OCI-LY1 (cell line): ENCODE measurements at regions not wholly inside any gene's neighbourhood (a gene's known extent, or its start where the extent isn't known, plus 50 kb on each side); places are given as distances from the start of the nearest gene placed in this dataset.

Experiments
- H2AFZ ChIP-seq: fragments of 200-600 bp; sonication (generic), shearing (Covaris generic); 2 replicates; pipeline ENCODE4 v1.6.0; 2014; ENCODE audit warnings: antibody characterized with exemption, mild to moderate bottlenecking, low read length
- H3F3A ChIP-seq: fragments of 200-600 bp; sonication (generic), shearing (Covaris generic); 2 replicates; pipeline ENCODE4 v1.6.0; 2014; ENCODE audit warnings: mild to moderate bottlenecking, antibody characterized with exemption, low read length, moderate library complexity; ENCODE audit not compliant: insufficient read depth
- H3K27ac ChIP-seq: fragments of 200-600 bp; sonication (generic); 2 replicates; pipeline ENCODE4 v1.5.1; 2014; ENCODE audit warnings: low read length, mixed run types, mild to moderate bottlenecking, low read depth; ENCODE audit not compliant: poor library complexity, severe bottlenecking
- H3K27me3 ChIP-seq: fragments of 200-600 bp; sonication (generic); 2 replicates; pipeline ENCODE4 v1.6.0; 2014; ENCODE audit warnings: antibody characterized with exemption, mild to moderate bottlenecking, low read length, moderate library complexity; ENCODE audit not compliant: insufficient read depth
- H3K36me3 ChIP-seq: fragments of 200-600 bp; sonication (generic); 2 replicates; pipeline ENCODE4 v1.6.1; 2014; ENCODE audit warnings: mild to moderate bottlenecking, antibody characterized with exemption, low read length, moderate library complexity, mixed read lengths; ENCODE audit not compliant: insufficient read depth
- H3K4me1 ChIP-seq: fragments of 200-600 bp; sonication (generic); 2 replicates; pipeline ENCODE4 v1.5.1; 2014; ENCODE audit warnings: mild to moderate bottlenecking, low read length, moderate library complexity; ENCODE audit not compliant: insufficient read depth, severe bottlenecking
- H3K4me2 ChIP-seq: fragments of 200-600 bp; sonication (generic), shearing (Covaris generic); 2 replicates; pipeline ENCODE4 v1.6.1; 2014; ENCODE audit warnings: low read length
- H3K4me3 ChIP-seq: fragments of 200-600 bp; sonication (generic); 2 replicates; pipeline ENCODE4 v1.5.1; 2014; ENCODE audit warnings: low read length, low read depth, mild to moderate bottlenecking, mixed read lengths; ENCODE audit not compliant: poor library complexity, severe bottlenecking
- H3K79me2 ChIP-seq: fragments of 200-600 bp; shearing (Covaris generic); 2 replicates; pipeline ENCODE4 v1.6.1; 2016; ENCODE audit warnings: mixed run types, low read length, mixed read lengths; ENCODE audit not compliant: insufficient read depth
- H3K9ac ChIP-seq: fragments of 200-600 bp; sonication (generic), shearing (Covaris generic); 2 replicates; pipeline ENCODE4 v1.6.1; 2014; ENCODE audit warnings: mild to moderate bottlenecking, low read length, mixed read lengths
- H3K9me2 ChIP-seq: fragments of 200-600 bp; sonication (generic), shearing (Covaris generic); 2 replicates; pipeline ENCODE4 v1.6.1; 2014; ENCODE audit warnings: low read depth, mild to moderate bottlenecking, low read length, mixed read lengths
- H3K9me3 ChIP-seq: fragments of 200-600 bp; shearing (Covaris generic); 2 replicates; pipeline ENCODE4 v1.6.1; 2014; ENCODE audit warnings: low read length, mixed read lengths
- H4K20me1 ChIP-seq: fragments of 200-600 bp; sonication (generic), shearing (Covaris generic); 2 replicates; pipeline ENCODE4 v1.6.0; 2016; ENCODE audit warnings: mild to moderate bottlenecking, low read length; ENCODE audit not compliant: insufficient read depth
- EZH2 ChIP-seq: fragments of 200-600 bp; sonication (generic), shearing (Covaris generic); IDR thresholded peaks from 2 replicates; pipeline ENCODE4 v1.8.0; 2017; ENCODE audit warnings: borderline replicate concordance, mixed run types, mild to moderate bottlenecking, antibody characterized with exemption, low read length, moderate library complexity, mixed read lengths
- TF ChIP-seq, protein P1 (sequence below): fragments of 200-600 bp; sonication (generic), shearing (Covaris generic); IDR thresholded peaks from 2 replicates; pipeline ENCODE4 v1.5.1; 2017; ENCODE audit warnings: mild to moderate bottlenecking, antibody characterized with exemption, low read length, moderate library complexity, mixed read lengths

DNA sequence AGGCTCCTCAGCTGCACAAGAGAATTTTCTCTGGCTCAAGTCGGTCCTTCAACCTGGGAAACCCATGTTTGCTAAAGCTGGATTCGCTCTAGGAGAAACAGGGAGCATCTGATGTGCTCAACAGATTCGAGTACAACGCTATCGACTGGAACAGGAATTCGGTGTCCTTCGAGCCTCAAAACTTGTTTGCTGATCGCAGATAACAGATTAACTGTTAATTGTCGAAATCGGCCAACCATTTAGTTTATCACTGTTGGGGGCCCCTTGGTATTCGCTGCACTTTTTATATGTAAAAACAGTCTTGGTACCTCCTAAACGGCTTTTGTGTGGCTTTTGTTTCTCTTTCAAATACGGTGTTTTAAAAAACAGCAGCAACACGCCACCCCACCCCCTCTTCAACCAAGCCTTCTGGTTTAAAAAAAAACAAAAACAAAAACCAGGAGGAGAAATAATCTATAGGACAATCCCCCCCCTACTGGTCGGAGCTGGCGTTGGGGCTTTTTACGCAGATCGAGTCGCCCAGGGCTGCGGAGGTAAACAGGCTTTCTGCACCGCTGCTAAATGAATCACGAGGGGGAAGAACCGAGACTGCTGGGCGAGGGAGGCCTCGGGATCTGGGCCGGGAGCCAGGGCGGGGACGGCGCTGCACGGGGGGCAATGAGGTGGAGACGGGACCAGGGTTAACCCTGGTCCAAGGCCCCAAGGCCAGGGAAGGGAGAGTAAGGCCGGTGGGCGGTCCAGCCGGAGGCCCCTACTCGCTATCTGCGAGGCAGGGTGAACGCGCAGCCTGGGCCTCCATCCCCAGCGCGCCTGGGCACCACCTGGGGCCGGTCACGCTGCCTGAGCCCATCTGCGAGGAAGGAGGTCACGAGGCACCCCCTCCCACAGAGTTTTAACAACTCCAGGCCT, 71.7 kb upstream of the BCOR start:
- no peaks in the 10 kb centered on the region for H3K36me3 ChIP-seq
- no peaks in the 10 kb centered on the region for H3K9me2 ChIP-seq
- H2AFZ ChIP-seq = no peak overlapping the region
- TF ChIP-seq, protein P1, sequence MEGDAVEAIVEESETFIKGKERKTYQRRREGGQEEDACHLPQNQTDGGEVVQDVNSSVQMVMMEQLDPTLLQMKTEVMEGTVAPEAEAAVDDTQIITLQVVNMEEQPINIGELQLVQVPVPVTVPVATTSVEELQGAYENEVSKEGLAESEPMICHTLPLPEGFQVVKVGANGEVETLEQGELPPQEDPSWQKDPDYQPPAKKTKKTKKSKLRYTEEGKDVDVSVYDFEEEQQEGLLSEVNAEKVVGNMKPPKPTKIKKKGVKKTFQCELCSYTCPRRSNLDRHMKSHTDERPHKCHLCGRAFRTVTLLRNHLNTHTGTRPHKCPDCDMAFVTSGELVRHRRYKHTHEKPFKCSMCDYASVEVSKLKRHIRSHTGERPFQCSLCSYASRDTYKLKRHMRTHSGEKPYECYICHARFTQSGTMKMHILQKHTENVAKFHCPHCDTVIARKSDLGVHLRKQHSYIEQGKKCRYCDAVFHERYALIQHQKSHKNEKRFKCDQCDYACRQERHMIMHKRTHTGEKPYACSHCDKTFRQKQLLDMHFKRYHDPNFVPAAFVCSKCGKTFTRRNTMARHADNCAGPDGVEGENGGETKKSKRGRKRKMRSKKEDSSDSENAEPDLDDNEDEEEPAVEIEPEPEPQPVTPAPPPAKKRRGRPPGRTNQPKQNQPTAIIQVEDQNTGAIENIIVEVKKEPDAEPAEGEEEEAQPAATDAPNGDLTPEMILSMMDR = peak; percentile 61
- no peak for TF ChIP-seq EZH2
- no peaks in the 10 kb centered on the region for H3K9me3 ChIP-seq
- H3K4me3 ChIP-seq = peak overlapping the region; percentile 36
- H3K27ac ChIP-seq = peak overlapping the region; percentile 98
- no peaks in the 10 kb centered on the region for H3K27me3 ChIP-seq
- H3F3A ChIP-seq = 0 out of 2 replicates have a peak, but pooled peaks cover 4% of the 10 kb centered on the region
- no peaks in the 10 kb centered on the region for H3K79me2 ChIP-seq
- H3K4me2 ChIP-seq = peak overlapping the region; percentile 69
- H4K20me1 ChIP-seq = no peaks in the 10 kb centered on the region
- peaks cover 83% of the 10 kb centered on the region for H3K4me1 ChIP-seq
- H3K9ac ChIP-seq = peak overlapping the region; percentile 91

DNA sequence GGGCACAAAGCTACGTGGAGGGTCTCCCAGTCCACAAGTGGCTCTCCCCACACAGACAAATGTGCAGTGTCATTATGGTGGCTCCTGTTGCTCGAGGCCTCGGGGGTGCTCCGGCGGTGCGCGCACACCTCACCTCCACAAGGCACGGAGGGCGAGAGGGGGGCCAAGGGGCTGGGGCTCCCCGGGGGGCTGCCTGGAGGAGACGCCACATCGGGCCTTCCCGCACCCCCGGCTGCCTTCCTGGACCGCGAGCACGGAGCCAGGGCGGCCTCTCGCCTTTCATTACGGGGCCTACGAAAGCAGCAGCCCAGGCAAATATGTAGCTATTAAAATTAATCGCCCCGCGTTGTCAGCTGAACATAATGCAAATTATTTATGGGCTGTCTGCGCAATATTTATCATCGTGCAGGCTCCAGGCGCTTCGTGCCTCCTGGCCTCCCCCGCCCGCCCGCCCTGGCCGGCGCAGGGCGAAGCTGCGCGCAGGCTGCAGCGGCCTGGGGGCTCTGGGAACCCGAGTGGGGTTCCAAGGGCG, 70.8 kb upstream of the BCOR start:
- TF ChIP-seq, protein P1 = no peak
- TF ChIP-seq EZH2 = no peak
- Histone ChIP-seq H3K4me2 (peak overlapping the region; percentile 69), H3K36me3 (no peaks in the 10 kb centered on the region), H3K27ac (peak overlapping the region; percentile 98), H3F3A (0 out of 2 replicates have a peak, but pooled peaks cover 4% of the 10 kb centered on the region), H3K27me3 (no peaks in the 10 kb centered on the region), H2AFZ (no peak overlapping the region), H3K4me3 (peak overlapping the region; percentile 53), H3K9me2 (no peaks in the 10 kb centered on the region), H3K4me1 (peaks cover 74% of the 10 kb centered on the region), H4K20me1 (no peaks in the 10 kb centered on the region), H3K79me2 (no peaks in the 10 kb centered on the region), H3K9me3 (no peaks in the 10 kb centered on the region), H3K9ac (peak overlapping the region; percentile 67)

DNA sequence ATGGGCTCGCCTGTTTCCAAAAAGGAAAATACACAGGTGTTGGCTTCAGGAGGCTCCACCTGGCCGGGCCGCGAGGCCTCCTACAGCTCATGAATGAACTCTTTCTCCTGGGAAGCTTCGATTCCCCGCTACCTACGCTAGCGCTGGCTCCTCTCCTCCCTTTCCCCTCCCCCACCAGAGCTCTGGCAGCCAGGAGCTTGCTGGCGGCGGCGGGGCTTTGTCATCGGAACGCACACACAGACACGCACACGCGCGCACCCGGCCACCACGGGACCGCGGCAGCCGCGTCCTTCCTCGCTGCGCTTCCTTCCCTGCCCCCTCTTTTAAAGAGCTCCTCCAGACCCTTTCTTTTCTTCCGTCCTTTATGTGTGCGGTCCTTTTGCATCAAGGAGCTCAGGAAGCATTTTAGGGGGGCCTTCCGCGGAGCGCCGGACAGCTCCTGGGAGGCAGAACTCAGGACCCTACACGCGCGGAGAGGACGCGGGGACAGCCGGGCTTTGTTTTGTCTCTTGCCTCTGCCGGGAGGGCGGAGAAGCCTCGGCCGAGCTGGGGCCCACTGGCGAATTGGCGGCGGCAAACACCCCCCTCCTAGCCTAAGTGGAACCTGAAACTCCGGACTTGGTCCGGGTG, 70.2 kb upstream of the BCOR start:
- H3K9ac ChIP-seq = peak overlapping the region; percentile 63
- no peaks in the 10 kb centered on the region for H4K20me1 ChIP-seq
- H3K27ac ChIP-seq = peak overlapping the region; percentile 98
- H3K79me2 ChIP-seq = no peaks in the 10 kb centered on the region
- H3K9me3 ChIP-seq = no peaks in the 10 kb centered on the region
- peak overlapping the region; percentile 53 for H3K4me3 ChIP-seq
- H3K4me1 ChIP-seq = peaks cover 68% of the 10 kb centered on the region
- no peak overlapping the region for H2AFZ ChIP-seq
- no peak for TF ChIP-seq EZH2
- TF ChIP-seq, protein P1 = no peak
- peak overlapping the region; percentile 69 for H3K4me2 ChIP-seq
- H3K27me3 ChIP-seq = no peaks in the 10 kb centered on the region
- H3K9me2 ChIP-seq = no peaks in the 10 kb centered on the region
- H3F3A ChIP-seq = 0 out of 2 replicates have a peak, but pooled peaks cover 4% of the 10 kb centered on the region
- no peaks in the 10 kb centered on the region for H3K36me3 ChIP-seq
